HEK293 (cell line): ENCODE measurements at regions not wholly inside any gene's neighbourhood (a gene's known extent, or its start where the extent isn't known, plus 50 kb on each side); places are given as distances from the start of the nearest gene placed in this dataset.

Source experiments
- CTCF ChIA-PET: fragments of 350-600 bp; formaldehyde crosslinking; extraction: SDS; loops from one replicate; lab custom pipeline; 2021; ENCODE audit warnings: antibody characterized with exemption; lab: Yijun Ruan, JAX
- POLR2A ChIA-PET: fragments of 300-600 bp; formaldehyde crosslinking; extraction: SDS; loops from one replicate; lab custom pipeline; 2020; ENCODE audit warnings: antibody characterized with exemption, inconsistent platforms; lab: Yijun Ruan, JAX
- H3K27ac ChIP-seq: fragments of 200-500 bp; sonication (Bioruptor generic); 2 replicates; pipeline ENCODE4 v1.5.1; 2014; ENCODE audit warnings: low read depth, low read length, control low read depth, inconsistent platforms; ENCODE audit errors: extremely low read depth
- H3K36me3 ChIP-seq, 2 experiments: fragments of 200-500 bp in 1 of 2; sonication (Bioruptor generic) in 1 of 2; 1 replicate in 1 of 2; 2 replicates in 1 of 2; pipeline ENCODE4 v1.5.1; 2014 to 2017; ENCODE audit warnings: inconsistent platforms in 2 of 2, low read length in 2 of 2; ENCODE audit not compliant: control insufficient read depth in 2 of 2, insufficient read depth in 1 of 2
- H3K4me1 ChIP-seq: fragments of 200-500 bp; sonication (Bioruptor generic); 2 replicates; pipeline ENCODE4 v1.5.1; 2014; ENCODE audit warnings: mild to moderate bottlenecking, low read length, inconsistent platforms; ENCODE audit not compliant: control insufficient read depth, insufficient read depth
- H3K4me3 ChIP-seq: 2 replicates; pipeline ENCODE4 v1.5.1; 2011; ENCODE audit warnings: low read depth, mild to moderate bottlenecking, control low read depth, low read length, moderate library complexity
- H3K9me3 ChIP-seq: fragments of 200-500 bp; sonication (Bioruptor generic); 2 replicates; pipeline ENCODE4 v1.5.1; 2014; ENCODE audit warnings: low read depth, low read length, inconsistent platforms; ENCODE audit not compliant: control insufficient read depth, insufficient read depth
- FEZF1 ChIP-seq: fragments of 450-650 bp; formaldehyde crosslinking; IDR thresholded peaks from 2 replicates; pipeline ENCODE4 v1.5.1; 2016; ENCODE audit warnings: missing biosample characterization, missing genetic modification characterization
- MEIS1 ChIP-seq: sonication (generic); formaldehyde crosslinking; IDR thresholded peaks from 2 replicates; pipeline ENCODE4 v1.8.1; 2022; ENCODE audit warnings: missing genetic modification reagents, mild to moderate bottlenecking, borderline replicate concordance
- RBAK ChIP-seq: fragments of 450-650 bp; formaldehyde crosslinking; IDR thresholded peaks from 2 replicates; pipeline ENCODE4 v1.5.1; 2016; ENCODE audit warnings: missing biosample characterization, missing genetic modification characterization
- SETDB1 ChIP-seq: IDR thresholded peaks from one replicate; pipeline ENCODE4 v1.6.1; 2017; ENCODE audit warnings: mild to moderate bottlenecking, low read length, moderate library complexity, mixed read lengths; ENCODE audit not compliant: insufficient read length
- ZNF114 ChIP-seq: fragments of 450-650 bp; formaldehyde crosslinking; IDR thresholded peaks from 2 replicates; pipeline ENCODE4 v1.5.0; 2017; ENCODE audit warnings: missing biosample characterization, missing genetic modification characterization
- ZNF157 ChIP-seq: fragments of 450-650 bp; formaldehyde crosslinking; IDR thresholded peaks from 2 replicates; pipeline ENCODE4 v1.5.1; 2016; ENCODE audit warnings: missing biosample characterization, missing genetic modification characterization
- ZNF366 ChIP-seq: fragments of 450-650 bp; formaldehyde crosslinking; conservative IDR thresholded peaks from 2 replicates; pipeline ENCODE4 v1.5.1; 2016; ENCODE audit warnings: missing biosample characterization, missing genetic modification characterization
- ZNF394 ChIP-seq: fragments of 450-650 bp; formaldehyde crosslinking; IDR thresholded peaks from 2 replicates; pipeline ENCODE4 v1.5.1; 2016; ENCODE audit warnings: missing biosample characterization, missing genetic modification characterization, mild to moderate bottlenecking, moderate library complexity, borderline replicate concordance
- ZNF530 ChIP-seq: fragments of 450-650 bp; formaldehyde crosslinking; IDR thresholded peaks from 2 replicates; pipeline ENCODE4 v1.5.1; 2016; ENCODE audit warnings: low read depth, missing biosample characterization, missing genetic modification characterization
- ZNF544 ChIP-seq: fragments of 450-650 bp; formaldehyde crosslinking; IDR thresholded peaks from 2 replicates; pipeline ENCODE4 v1.5.0; 2017; ENCODE audit warnings: missing biosample characterization, missing genetic modification characterization
- ZNF571 ChIP-seq: fragments of 450-650 bp; formaldehyde crosslinking; IDR thresholded peaks from 2 replicates; pipeline ENCODE4 v1.5.0; 2017; ENCODE audit warnings: missing biosample characterization, missing genetic modification characterization
- ZNF664 ChIP-seq: fragments of 450-650 bp; formaldehyde crosslinking; IDR thresholded peaks from 2 replicates; pipeline ENCODE4 v1.5.1; 2016; ENCODE audit warnings: missing biosample characterization, missing genetic modification characterization
- ZNF76 ChIP-seq: fragments of 450-650 bp; formaldehyde crosslinking; IDR thresholded peaks from 2 replicates; pipeline ENCODE4; 2016; ENCODE audit warnings: low read depth, missing biosample characterization, missing genetic modification characterization, borderline replicate concordance
- ZNF776 ChIP-seq: fragments of 450-650 bp; formaldehyde crosslinking; IDR thresholded peaks from 2 replicates; pipeline ENCODE4 v1.5.0; 2017; ENCODE audit warnings: missing biosample characterization, missing genetic modification characterization, borderline replicate concordance
- ZNF792 ChIP-seq: fragments of 450-650 bp; formaldehyde crosslinking; IDR thresholded peaks from 2 replicates; pipeline ENCODE4 v1.5.1; 2016; ENCODE audit warnings: missing biosample characterization, missing genetic modification characterization
- TF ChIP-seq, protein P1 (sequence below): fragments of 450-650 bp; formaldehyde crosslinking; IDR thresholded peaks from 2 replicates; pipeline ENCODE4 v1.5.1; 2016; ENCODE audit warnings: missing biosample characterization, missing genetic modification characterization
- TF ChIP-seq, protein P2 (sequence below): fragments of 450-650 bp; formaldehyde crosslinking; IDR thresholded peaks from 2 replicates; pipeline ENCODE4 v1.5.1; 2016; ENCODE audit warnings: missing biosample characterization, missing genetic modification characterization
- TF ChIP-seq, protein P3 (sequence below): fragments of 450-650 bp; formaldehyde crosslinking; IDR thresholded peaks from 2 replicates; pipeline ENCODE4 v1.5.1; 2016; ENCODE audit warnings: missing biosample characterization, missing genetic modification characterization
- TF ChIP-seq, protein P4 (sequence below): fragments of 450-650 bp; formaldehyde crosslinking; IDR thresholded peaks from 2 replicates; pipeline ENCODE4 v1.5.1; 2016; ENCODE audit warnings: missing biosample characterization, missing genetic modification characterization, borderline replicate concordance
- TF ChIP-seq, protein P5 (sequence below): fragments of 450-650 bp; formaldehyde crosslinking; IDR thresholded peaks from 2 replicates; pipeline ENCODE4 v1.5.1; 2017; ENCODE audit warnings: missing biosample characterization, missing genetic modification characterization

DNA sequence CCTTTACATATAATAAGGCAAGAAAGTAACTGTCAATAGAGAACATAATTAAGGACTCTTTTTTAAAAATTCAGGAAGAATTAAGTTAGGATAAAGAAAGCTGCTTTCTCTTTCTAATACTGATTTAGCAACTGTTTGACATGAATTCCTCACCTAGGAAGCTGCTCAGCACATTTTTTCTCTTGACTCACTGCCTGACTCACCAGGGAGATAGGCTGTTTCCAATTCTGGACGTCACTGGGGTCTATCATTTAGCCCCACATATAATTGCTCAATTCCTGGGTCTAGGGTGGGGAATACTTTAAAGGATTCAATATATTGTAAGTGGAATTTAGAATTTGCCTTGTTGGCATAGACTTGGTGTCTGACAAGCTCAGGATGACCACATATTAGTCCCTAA is 50.8 kb upstream of the UGP2 start:
- no peak overlapping the region for H3K4me3 ChIP-seq
- no peak overlapping the region for H3K27ac ChIP-seq
- TF ChIP-seq ZNF76 (tag by site-specific recombination) (no peak), MEIS1 (CRISPR knock-in tag) (no peak), ZNF366 (tag by site-specific recombination) (no peak), FEZF1 (tag by site-specific recombination) (no peak), ZNF114 (tag by site-specific recombination) (no peak), ZNF530 (tag by site-specific recombination) (no peak), ZNF792 (no peak), ZNF157 (tag by site-specific recombination) (no peak), ZNF544 (tag by site-specific recombination) (no peak), RBAK (tag by site-specific recombination) (no peak), ZNF571 (tag by site-specific recombination) (no peak), SETDB1 (no peak), ZNF664 (tag by site-specific recombination) (no peak)
- TF ChIP-seq, protein P1, sequence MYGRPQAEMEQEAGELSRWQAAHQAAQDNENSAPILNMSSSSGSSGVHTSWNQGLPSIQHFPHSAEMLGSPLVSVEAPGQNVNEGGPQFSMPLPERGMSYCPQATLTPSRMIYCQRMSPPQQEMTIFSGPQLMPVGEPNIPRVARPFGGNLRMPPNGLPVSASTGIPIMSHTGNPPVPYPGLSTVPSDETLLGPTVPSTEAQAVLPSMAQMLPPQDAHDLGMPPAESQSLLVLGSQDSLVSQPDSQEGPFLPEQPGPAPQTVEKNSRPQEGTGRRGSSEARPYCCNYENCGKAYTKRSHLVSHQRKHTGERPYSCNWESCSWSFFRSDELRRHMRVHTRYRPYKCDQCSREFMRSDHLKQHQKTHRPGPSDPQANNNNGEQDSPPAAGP (tag by site-specific recombination), result no peak
- TF ChIP-seq, protein P2, sequence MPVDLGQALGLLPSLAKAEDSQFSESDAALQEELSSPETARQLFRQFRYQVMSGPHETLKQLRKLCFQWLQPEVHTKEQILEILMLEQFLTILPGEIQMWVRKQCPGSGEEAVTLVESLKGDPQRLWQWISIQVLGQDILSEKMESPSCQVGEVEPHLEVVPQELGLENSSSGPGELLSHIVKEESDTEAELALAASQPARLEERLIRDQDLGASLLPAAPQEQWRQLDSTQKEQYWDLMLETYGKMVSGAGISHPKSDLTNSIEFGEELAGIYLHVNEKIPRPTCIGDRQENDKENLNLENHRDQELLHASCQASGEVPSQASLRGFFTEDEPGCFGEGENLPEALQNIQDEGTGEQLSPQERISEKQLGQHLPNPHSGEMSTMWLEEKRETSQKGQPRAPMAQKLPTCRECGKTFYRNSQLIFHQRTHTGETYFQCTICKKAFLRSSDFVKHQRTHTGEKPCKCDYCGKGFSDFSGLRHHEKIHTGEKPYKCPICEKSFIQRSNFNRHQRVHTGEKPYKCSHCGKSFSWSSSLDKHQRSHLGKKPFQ, result no peak
- TF ChIP-seq, protein P3, sequence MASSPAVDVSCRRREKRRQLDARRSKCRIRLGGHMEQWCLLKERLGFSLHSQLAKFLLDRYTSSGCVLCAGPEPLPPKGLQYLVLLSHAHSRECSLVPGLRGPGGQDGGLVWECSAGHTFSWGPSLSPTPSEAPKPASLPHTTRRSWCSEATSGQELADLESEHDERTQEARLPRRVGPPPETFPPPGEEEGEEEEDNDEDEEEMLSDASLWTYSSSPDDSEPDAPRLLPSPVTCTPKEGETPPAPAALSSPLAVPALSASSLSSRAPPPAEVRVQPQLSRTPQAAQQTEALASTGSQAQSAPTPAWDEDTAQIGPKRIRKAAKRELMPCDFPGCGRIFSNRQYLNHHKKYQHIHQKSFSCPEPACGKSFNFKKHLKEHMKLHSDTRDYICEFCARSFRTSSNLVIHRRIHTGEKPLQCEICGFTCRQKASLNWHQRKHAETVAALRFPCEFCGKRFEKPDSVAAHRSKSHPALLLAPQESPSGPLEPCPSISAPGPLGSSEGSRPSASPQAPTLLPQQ (tag by site-specific recombination), result no peak
- no peaks in the 10 kb centered on the region for H3K36me3 ChIP-seq
- POLR2A ChIA-PET, result no interaction called here
- H3K9me3 ChIP-seq, result no peaks in the 10 kb centered on the region
- CTCF ChIA-PET, result no interaction called here
- no peaks in the 10 kb centered on the region for H3K4me1 ChIP-seq

DNA sequence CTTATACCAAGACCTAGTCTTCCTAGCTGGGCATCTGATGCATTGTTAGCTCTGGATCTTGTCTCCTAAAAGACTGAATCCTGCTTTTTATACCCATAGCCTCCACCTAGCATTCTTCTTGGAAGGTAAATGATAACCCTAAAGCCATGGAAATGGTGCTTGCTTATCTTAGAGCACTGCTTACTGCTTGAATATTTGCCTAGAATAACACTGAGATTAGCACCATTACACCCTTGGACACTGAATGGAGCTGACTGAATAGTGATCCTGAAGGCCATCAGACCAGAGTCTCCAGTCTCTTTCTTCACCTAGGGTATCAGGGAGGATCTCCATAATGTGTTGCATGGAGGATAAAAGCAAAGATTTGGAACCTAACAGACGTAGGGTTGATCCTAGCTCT is 50.3 kb upstream of the UGP2 start:
- CTCF ChIA-PET, result no interaction called here
- no peak overlapping the region for H3K27ac ChIP-seq

More for the DNA sequence above, 50.3 kb upstream of the UGP2 start:
- POLR2A ChIA-PET, result no interaction called here
- Histone ChIP-seq H3K9me3 (no peaks in the 10 kb centered on the region), H3K4me1 (no peaks in the 10 kb centered on the region), H3K4me3 (no peak overlapping the region), H3K36me3 (no peaks in the 10 kb centered on the region)
- TF ChIP-seq, protein P4, sequence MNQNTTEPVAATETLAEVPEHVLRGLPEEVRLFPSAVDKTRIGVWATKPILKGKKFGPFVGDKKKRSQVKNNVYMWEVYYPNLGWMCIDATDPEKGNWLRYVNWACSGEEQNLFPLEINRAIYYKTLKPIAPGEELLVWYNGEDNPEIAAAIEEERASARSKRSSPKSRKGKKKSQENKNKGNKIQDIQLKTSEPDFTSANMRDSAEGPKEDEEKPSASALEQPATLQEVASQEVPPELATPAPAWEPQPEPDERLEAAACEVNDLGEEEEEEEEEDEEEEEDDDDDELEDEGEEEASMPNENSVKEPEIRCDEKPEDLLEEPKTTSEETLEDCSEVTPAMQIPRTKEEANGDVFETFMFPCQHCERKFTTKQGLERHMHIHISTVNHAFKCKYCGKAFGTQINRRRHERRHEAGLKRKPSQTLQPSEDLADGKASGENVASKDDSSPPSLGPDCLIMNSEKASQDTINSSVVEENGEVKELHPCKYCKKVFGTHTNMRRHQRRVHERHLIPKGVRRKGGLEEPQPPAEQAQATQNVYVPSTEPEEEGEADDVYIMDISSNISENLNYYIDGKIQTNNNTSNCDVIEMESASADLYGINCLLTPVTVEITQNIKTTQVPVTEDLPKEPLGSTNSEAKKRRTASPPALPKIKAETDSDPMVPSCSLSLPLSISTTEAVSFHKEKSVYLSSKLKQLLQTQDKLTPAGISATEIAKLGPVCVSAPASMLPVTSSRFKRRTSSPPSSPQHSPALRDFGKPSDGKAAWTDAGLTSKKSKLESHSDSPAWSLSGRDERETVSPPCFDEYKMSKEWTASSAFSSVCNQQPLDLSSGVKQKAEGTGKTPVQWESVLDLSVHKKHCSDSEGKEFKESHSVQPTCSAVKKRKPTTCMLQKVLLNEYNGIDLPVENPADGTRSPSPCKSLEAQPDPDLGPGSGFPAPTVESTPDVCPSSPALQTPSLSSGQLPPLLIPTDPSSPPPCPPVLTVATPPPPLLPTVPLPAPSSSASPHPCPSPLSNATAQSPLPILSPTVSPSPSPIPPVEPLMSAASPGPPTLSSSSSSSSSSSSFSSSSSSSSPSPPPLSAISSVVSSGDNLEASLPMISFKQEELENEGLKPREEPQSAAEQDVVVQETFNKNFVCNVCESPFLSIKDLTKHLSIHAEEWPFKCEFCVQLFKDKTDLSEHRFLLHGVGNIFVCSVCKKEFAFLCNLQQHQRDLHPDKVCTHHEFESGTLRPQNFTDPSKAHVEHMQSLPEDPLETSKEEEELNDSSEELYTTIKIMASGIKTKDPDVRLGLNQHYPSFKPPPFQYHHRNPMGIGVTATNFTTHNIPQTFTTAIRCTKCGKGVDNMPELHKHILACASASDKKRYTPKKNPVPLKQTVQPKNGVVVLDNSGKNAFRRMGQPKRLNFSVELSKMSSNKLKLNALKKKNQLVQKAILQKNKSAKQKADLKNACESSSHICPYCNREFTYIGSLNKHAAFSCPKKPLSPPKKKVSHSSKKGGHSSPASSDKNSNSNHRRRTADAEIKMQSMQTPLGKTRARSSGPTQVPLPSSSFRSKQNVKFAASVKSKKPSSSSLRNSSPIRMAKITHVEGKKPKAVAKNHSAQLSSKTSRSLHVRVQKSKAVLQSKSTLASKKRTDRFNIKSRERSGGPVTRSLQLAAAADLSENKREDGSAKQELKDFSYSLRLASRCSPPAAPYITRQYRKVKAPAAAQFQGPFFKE, result no peak
- TF ChIP-seq ZNF114 (tag by site-specific recombination), result no peak
- no peak for TF ChIP-seq ZNF776 (tag by site-specific recombination)
- TF ChIP-seq, protein P5, sequence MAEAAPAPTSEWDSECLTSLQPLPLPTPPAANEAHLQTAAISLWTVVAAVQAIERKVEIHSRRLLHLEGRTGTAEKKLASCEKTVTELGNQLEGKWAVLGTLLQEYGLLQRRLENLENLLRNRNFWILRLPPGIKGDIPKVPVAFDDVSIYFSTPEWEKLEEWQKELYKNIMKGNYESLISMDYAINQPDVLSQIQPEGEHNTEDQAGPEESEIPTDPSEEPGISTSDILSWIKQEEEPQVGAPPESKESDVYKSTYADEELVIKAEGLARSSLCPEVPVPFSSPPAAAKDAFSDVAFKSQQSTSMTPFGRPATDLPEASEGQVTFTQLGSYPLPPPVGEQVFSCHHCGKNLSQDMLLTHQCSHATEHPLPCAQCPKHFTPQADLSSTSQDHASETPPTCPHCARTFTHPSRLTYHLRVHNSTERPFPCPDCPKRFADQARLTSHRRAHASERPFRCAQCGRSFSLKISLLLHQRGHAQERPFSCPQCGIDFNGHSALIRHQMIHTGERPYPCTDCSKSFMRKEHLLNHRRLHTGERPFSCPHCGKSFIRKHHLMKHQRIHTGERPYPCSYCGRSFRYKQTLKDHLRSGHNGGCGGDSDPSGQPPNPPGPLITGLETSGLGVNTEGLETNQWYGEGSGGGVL, result no peak
- no peak for TF ChIP-seq ZNF394 (tag by site-specific recombination)
- TF ChIP-seq ZNF157 (tag by site-specific recombination), result no peak
